GM23338 (cell line): ENCODE measurements at regions not wholly inside any gene's neighbourhood (a gene's known extent, or its start where the extent isn't known, plus 50 kb on each side); places are given as distances from the start of the nearest gene placed in this dataset.

Experiments
- CREB1 ChIP-seq: fragments of 250-450 bp; sonication (Bioruptor Pico); IDR thresholded peaks from 2 replicates; pipeline ENCODE4 v1.5.0; 2020; ENCODE audit warnings: low read depth, mild to moderate bottlenecking, moderate library complexity
- CTCF ChIP-seq, 2 experiments: fragments of 200-600 bp in 1 of 2; sonication (generic) in 1 of 2; conservative IDR thresholded peaks; 2 replicates each; pipeline versions ENCODE4 v1.5.1 to v1.6.1; 2016 to 2017; ENCODE audit warnings: antibody characterized with exemption in 2 of 2, low read depth in 2 of 2, mild to moderate bottlenecking in 2 of 2, moderate library complexity in 1 of 2
- ETS1 ChIP-seq: IDR thresholded peaks from 2 replicates; pipeline ENCODE4 v1.6.1; 2016; ENCODE audit warnings: antibody characterized with exemption
- EZH2 ChIP-seq: fragments of 200-600 bp; sonication (generic); IDR thresholded peaks from one replicate; pipeline ENCODE4 v1.8.0; 2017; ENCODE audit warnings: antibody characterized with exemption, mild to moderate bottlenecking, low read depth; ENCODE audit not compliant: unreplicated experiment
- EZH2phosphoT487 ChIP-seq: fragments of 200-600 bp; sonication (generic); IDR thresholded peaks from one replicate; pipeline ENCODE4 v1.8.1; 2018; ENCODE audit warnings: antibody characterized with exemption; ENCODE audit not compliant: unreplicated experiment
- JUNB ChIP-seq: IDR thresholded peaks from one replicate; pipeline ENCODE4 v1.6.1; 2016; ENCODE audit warnings: antibody characterized with exemption; ENCODE audit not compliant: unreplicated experiment
- NANOG ChIP-seq: IDR thresholded peaks from 2 replicates; pipeline ENCODE4 v1.6.1; 2016; ENCODE audit warnings: antibody characterized with exemption, borderline replicate concordance
- POLR2AphosphoS5 ChIP-seq: IDR thresholded peaks from 2 replicates; pipeline ENCODE4 v1.6.1; 2016; ENCODE audit warnings: antibody characterized with exemption, low read depth
- REST ChIP-seq: IDR thresholded peaks from one replicate; pipeline ENCODE4 v1.6.1; 2018; ENCODE audit warnings: antibody characterized with exemption; ENCODE audit not compliant: unreplicated experiment
- ZNF114 ChIP-seq: fragments of 250-450 bp; sonication (Bioruptor Pico); IDR thresholded peaks from 2 replicates; pipeline ENCODE4 v1.5.0; 2020; ENCODE audit warnings: mild to moderate bottlenecking, moderate library complexity
- ZNF331 ChIP-seq: fragments of 250-450 bp; sonication (Bioruptor Pico); IDR thresholded peaks from 2 replicates; pipeline ENCODE4 v1.5.0; 2020; ENCODE audit warnings: low read depth, mild to moderate bottlenecking, moderate library complexity
- ZNF462 ChIP-seq: fragments of 250-450 bp; sonication (Bioruptor Pico); IDR thresholded peaks from 2 replicates; pipeline ENCODE4 v1.5.0; 2020; ENCODE audit warnings: mild to moderate bottlenecking, moderate library complexity

- no peak for TF ChIP-seq EZH2
- no peak for TF ChIP-seq ZNF462
- no peak for TF ChIP-seq EZH2phosphoT487
- TF ChIP-seq ZNF331 (CRISPR knock-in tag): no peak
- TF ChIP-seq ETS1: no peak
- TF ChIP-seq CTCF (conservative IDR thresholded peaks at IDR 0.05; ENCODE audit: low read depth in 2 of 2): no peak
- TF ChIP-seq CREB1 (CRISPR knock-in tag): no peak
- TF ChIP-seq POLR2AphosphoS5: no peak
- TF ChIP-seq NANOG: no peak
- no peak for TF ChIP-seq JUNB
- no peak for TF ChIP-seq REST
- no peak for TF ChIP-seq ZNF114 (CRISPR knock-in tag)
Measured at GRCh38 chr20:60107621-60108390, 149.6 kb downstream of the CDH26 start.
